Trophoblast cell (in vitro differentiated cells and primary cell): ENCODE measurements at regions not wholly inside any gene's neighbourhood (a gene's known extent, or its start where the extent isn't known, plus 50 kb on each side); places are given as distances from the start of the nearest gene placed in this dataset.

Experiments
- DNase-seq, 2 donors: peaks; one replicate each; pipeline ENCODE4 v3.0.0-alpha.2; 2016
- H2AFZ ChIP-seq: 2 replicates; pipeline ENCODE4 v1.6.1; 2013; ENCODE audit warnings: low read length, moderate library complexity, mild to moderate bottlenecking; ENCODE audit not compliant: insufficient read depth, poor library complexity
- H2AK5ac ChIP-seq: 2 replicates; pipeline ENCODE4 v1.6.1; 2013; ENCODE audit warnings: mild to moderate bottlenecking, low read length
- H2BK120ac ChIP-seq: 2 replicates; pipeline ENCODE4 v1.6.1; 2013; ENCODE audit warnings: low read length, mild to moderate bottlenecking, moderate library complexity; ENCODE audit not compliant: insufficient read depth, poor library complexity
- H2BK12ac ChIP-seq: 2 replicates; pipeline ENCODE4 v1.6.1; 2013; ENCODE audit warnings: mild to moderate bottlenecking, low read length, moderate library complexity
- H2BK5ac ChIP-seq: 2 replicates; pipeline ENCODE4 v1.6.1; 2013; ENCODE audit warnings: low read length, low read depth, moderate library complexity, mild to moderate bottlenecking; ENCODE audit not compliant: poor library complexity
- H3K14ac ChIP-seq: 2 replicates; pipeline ENCODE4 v1.6.1; 2013; ENCODE audit warnings: mild to moderate bottlenecking, low read length
- H3K18ac ChIP-seq: 2 replicates; pipeline ENCODE4 v1.6.1; 2013; ENCODE audit warnings: mild to moderate bottlenecking, low read length
- H3K23ac ChIP-seq: 2 replicates; pipeline ENCODE4 v1.6.1; 2013; ENCODE audit warnings: low read length
- H3K27ac ChIP-seq: 2 replicates; pipeline ENCODE4 v1.5.1; 2013; ENCODE audit warnings: low read depth, mild to moderate bottlenecking, inconsistent platforms, low read length, moderate library complexity
- H3K27me3 ChIP-seq: 2 replicates; pipeline ENCODE4 v1.6.1; 2013; ENCODE audit warnings: inconsistent platforms, mild to moderate bottlenecking, low read length, moderate library complexity; ENCODE audit not compliant: insufficient read depth
- H3K36me3 ChIP-seq, 2 experiments: 1 replicate in 1 of 2; 2 replicates in 1 of 2; pipeline ENCODE4 v1.6.1; 2013; ENCODE audit warnings: low read length in 2 of 2, mild to moderate bottlenecking in 2 of 2, moderate library complexity in 1 of 2; ENCODE audit not compliant: insufficient read depth in 2 of 2, control insufficient read depth in 1 of 2
- H3K4ac ChIP-seq: 2 replicates; pipeline ENCODE4 v1.6.1; 2013; ENCODE audit warnings: low read depth, mild to moderate bottlenecking, low read length, moderate library complexity
- H3K4me1 ChIP-seq, 2 experiments: 1 replicate in 1 of 2; 2 replicates in 1 of 2; pipeline ENCODE4 v1.6.1; 2013; ENCODE audit warnings: low read length in 2 of 2, mild to moderate bottlenecking in 2 of 2, moderate library complexity in 1 of 2; ENCODE audit not compliant: insufficient read depth in 2 of 2, control insufficient read depth in 1 of 2
- H3K4me2 ChIP-seq: 2 replicates; pipeline ENCODE4 v1.6.1; 2013; ENCODE audit warnings: inconsistent platforms, mild to moderate bottlenecking, low read length, moderate library complexity
- H3K4me3 ChIP-seq: 2 replicates; pipeline ENCODE4 v1.5.1; 2013; ENCODE audit warnings: mild to moderate bottlenecking, low read depth, low read length, inconsistent platforms
- H3K79me1 ChIP-seq: one replicate; pipeline ENCODE4 v1.6.1; 2013; ENCODE audit warnings: low read length
- H3K79me2 ChIP-seq: 2 replicates; pipeline ENCODE4 v1.6.1; 2013; ENCODE audit warnings: low read length, mild to moderate bottlenecking; ENCODE audit not compliant: control insufficient read depth, insufficient read depth, poor library complexity
- H3K9ac ChIP-seq: 2 replicates; pipeline ENCODE4 v1.6.1; 2013; ENCODE audit warnings: mild to moderate bottlenecking, low read length
- H3K9me3 ChIP-seq: 2 replicates; pipeline ENCODE4 v1.6.1; 2013; ENCODE audit warnings: low read depth, mild to moderate bottlenecking, control low read depth, inconsistent platforms, low read length; ENCODE audit not compliant: insufficient read depth
- H4K12ac ChIP-seq: 2 replicates; pipeline ENCODE4 v1.6.1; 2013; ENCODE audit warnings: low read depth, mild to moderate bottlenecking, low read length, moderate library complexity
- H4K8ac ChIP-seq: 2 replicates; pipeline ENCODE4 v1.6.1; 2013; ENCODE audit warnings: low read depth, mild to moderate bottlenecking, low read length, moderate library complexity
- H4K91ac ChIP-seq: one replicate; pipeline ENCODE4 v1.6.1; 2013; ENCODE audit warnings: low read depth, mild to moderate bottlenecking, low read length, moderate library complexity
- WGBS: extraction: QIAGEN DNeasy Blood & Tissue Kit; methylation state at CpG from one replicate; pipeline ENCODE4 v1.1.7; 2013; ENCODE audit warnings: missing lambda C conversion rate; ENCODE audit not compliant: insufficient read length, insufficient coverage; ENCODE audit errors: extremely low coverage; 5-methylcytosine and 5-hydroxymethylcytosine counted together

GRCh38 chr11:109972181-109972715 lies 120.9 kb upstream of the ZC3H12C start:
- Histone ChIP-seq H2AFZ (no peak overlapping the region), H3K79me2 (no peaks in the 10 kb centered on the region), H3K4me2 (no peak overlapping the region), H3K36me3 (no peaks in the 10 kb centered on the region), H3K9ac (no peak overlapping the region), H2BK120ac (no peak overlapping the region), H3K4ac (no peak overlapping the region), H4K91ac (no peak overlapping the region), H2BK12ac (no peak overlapping the region), H4K12ac (no peak overlapping the region), H3K27ac (no peak overlapping the region), H3K4me3 (no peak overlapping the region), H3K9me3 (no peaks in the 10 kb centered on the region), H3K18ac (no peak overlapping the region), H3K4me1 (no peaks in the 10 kb centered on the region), H2BK5ac (no peak overlapping the region), H3K79me1 (no peaks in the 10 kb centered on the region), H3K14ac (no peak overlapping the region), H2AK5ac (no peak overlapping the region), H3K27me3 (no peaks in the 10 kb centered on the region), H4K8ac (no peak overlapping the region), H3K23ac (no peak overlapping the region)
- no peak for DNase-seq
- no CpG with 5 or more reads among the region's 7 CpGs for WGBS

GRCh38 chr11:109972939-109973338 lies 120.3 kb upstream of the ZC3H12C start:
- Histone ChIP-seq H3K9me3 (peaks cover 6% of the 10 kb centered on the region), H3K27me3 (no peaks in the 10 kb centered on the region), H3K4me2 (no peak overlapping the region), H3K4me3 (no peak overlapping the region), H4K12ac (no peak overlapping the region), H4K8ac (no peak overlapping the region), H3K18ac (no peak overlapping the region), H2AK5ac (no peak overlapping the region), H3K79me2 (no peaks in the 10 kb centered on the region), H2BK5ac (no peak overlapping the region), H3K27ac (no peak overlapping the region), H2AFZ (no peak overlapping the region), H2BK12ac (no peak overlapping the region), H3K9ac (no peak overlapping the region), H3K4ac (no peak overlapping the region), H3K4me1 (no peaks in the 10 kb centered on the region), H3K14ac (no peak overlapping the region), H3K36me3 (no peaks in the 10 kb centered on the region), H4K91ac (no peak overlapping the region), H2BK120ac (no peak overlapping the region), H3K23ac (no peak overlapping the region), H3K79me1 (no peaks in the 10 kb centered on the region)
- peak in 1 of 2 donors; percentile 9 for DNase-seq

GRCh38 chr11:109973486-109973885 lies 119.7 kb upstream of the ZC3H12C start:
- no peak overlapping the region for H2AFZ ChIP-seq

GRCh38 chr11:109974523-109974922 lies 118.7 kb upstream of the ZC3H12C start:
- Histone ChIP-seq H4K12ac (no peak overlapping the region), H4K91ac (no peak overlapping the region), H3K79me2 (no peaks in the 10 kb centered on the region), H3K79me1 (no peaks in the 10 kb centered on the region), H3K9me3 (peaks cover 6% of the 10 kb centered on the region), H2BK120ac (no peak overlapping the region), H3K18ac (no peak overlapping the region), H3K14ac (no peak overlapping the region), H3K27ac (no peak overlapping the region), H2BK12ac (no peak overlapping the region), H3K27me3 (no peaks in the 10 kb centered on the region), H2BK5ac (no peak overlapping the region), H4K8ac (no peak overlapping the region), H3K4me2 (no peak overlapping the region), H3K23ac (no peak overlapping the region), H3K9ac (no peak overlapping the region), H3K4me3 (no peak overlapping the region), H2AK5ac (no peak overlapping the region), H3K4me1 (no peaks in the 10 kb centered on the region), H3K36me3 (no peaks in the 10 kb centered on the region), H3K4ac (no peak overlapping the region), H2AFZ (no peak overlapping the region)
- no peak for DNase-seq
- WGBS, result no CpG with 5 or more reads among the region's 3 CpGs

More at GRCh38 chr11:109973486-109973885, 119.7 kb upstream of the ZC3H12C start:
- Histone ChIP-seq H2AK5ac (no peak overlapping the region), H3K18ac (no peak overlapping the region), H3K4ac (no peak overlapping the region), H3K27ac (no peak overlapping the region), H3K36me3 (no peaks in the 10 kb centered on the region), H3K27me3 (no peaks in the 10 kb centered on the region), H3K4me1 (no peaks in the 10 kb centered on the region), H3K23ac (no peak overlapping the region), H3K4me3 (no peak overlapping the region), H3K9me3 (peaks cover 6% of the 10 kb centered on the region), H3K79me2 (no peaks in the 10 kb centered on the region), H4K91ac (no peak overlapping the region), H4K12ac (no peak overlapping the region), H4K8ac (no peak overlapping the region), H2BK5ac (no peak overlapping the region), H3K4me2 (no peak overlapping the region), H3K9ac (no peak overlapping the region), H2BK12ac (no peak overlapping the region), H3K14ac (no peak overlapping the region), H3K79me1 (no peaks in the 10 kb centered on the region), H2BK120ac (no peak overlapping the region)
- no peak for DNase-seq
- no CpG with 5 or more reads among the region's 5 CpGs for WGBS
